Activated CD8-positive, alpha-beta memory T cell treated with anti-CD3 and anti-CD28 coated beads for 24 hours (primary cell): ENCODE measurements at regions not wholly inside any gene's neighbourhood (a gene's known extent, or its start where the extent isn't known, plus 50 kb on each side); places are given as distances from the start of the nearest gene placed in this dataset.

ENCODE experiments used
- DNase-seq: peaks from one replicate; pipeline ENCODE4 v3.0.0-alpha.2; 2020

- no peak for DNase-seq
These were observed 157.4 kb downstream of the ANKRD30B start for GRCh38 chr18:14905350-14905749.

- no peak for DNase-seq
These were observed 158.0 kb downstream of the ANKRD30B start for GRCh38 chr18:14905979-14906378.

GRCh38 chr18:14907420-14907819 lies 159.4 kb downstream of the ANKRD30B start:
- DNase-seq: no peak

- no peak for DNase-seq
These were observed 160.6 kb downstream of the ANKRD30B start for GRCh38 chr18:14908541-14908940.

- no peak for DNase-seq
These were observed 165.0 kb downstream of the ANKRD30B start for GRCh38 chr18:14912967-14913366.

- DNase-seq: no peak
These were observed 166.1 kb downstream of the ANKRD30B start for GRCh38 chr18:14914121-14914520.

- no peak for DNase-seq
These were observed 166.8 kb downstream of the ANKRD30B start for GRCh38 chr18:14914771-14915170.

DNA sequence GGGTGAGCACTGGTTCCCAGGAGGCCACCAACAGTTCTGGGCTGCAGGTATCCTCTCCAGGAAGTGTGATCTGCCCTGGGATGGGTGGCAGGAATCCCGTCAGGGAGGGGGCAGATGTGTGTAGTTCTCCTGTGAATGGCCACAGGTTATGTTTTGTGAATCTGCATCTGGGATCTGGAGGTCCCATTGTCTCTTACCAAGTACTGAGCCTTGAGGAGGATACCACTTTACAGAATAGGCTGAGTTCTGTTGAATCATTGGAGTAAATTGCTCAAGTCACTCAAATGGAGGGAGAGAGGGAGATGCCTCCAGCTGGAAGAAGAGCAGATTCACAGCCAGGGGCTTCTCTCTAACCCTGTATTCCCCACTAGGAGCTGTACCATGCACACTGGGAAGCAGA lies 168.2 kb downstream of the ANKRD30B start:
- no peak for DNase-seq

- DNase-seq: no peak
These were observed 168.9 kb downstream of the ANKRD30B start for GRCh38 chr18:14916851-14917250.

- no peak for DNase-seq
These were observed 169.3 kb downstream of the ANKRD30B start for GRCh38 chr18:14917311-14917710.

GRCh38 chr18:14919666-14920065 lies 171.7 kb downstream of the ANKRD30B start:
- no peak for DNase-seq

DNA sequence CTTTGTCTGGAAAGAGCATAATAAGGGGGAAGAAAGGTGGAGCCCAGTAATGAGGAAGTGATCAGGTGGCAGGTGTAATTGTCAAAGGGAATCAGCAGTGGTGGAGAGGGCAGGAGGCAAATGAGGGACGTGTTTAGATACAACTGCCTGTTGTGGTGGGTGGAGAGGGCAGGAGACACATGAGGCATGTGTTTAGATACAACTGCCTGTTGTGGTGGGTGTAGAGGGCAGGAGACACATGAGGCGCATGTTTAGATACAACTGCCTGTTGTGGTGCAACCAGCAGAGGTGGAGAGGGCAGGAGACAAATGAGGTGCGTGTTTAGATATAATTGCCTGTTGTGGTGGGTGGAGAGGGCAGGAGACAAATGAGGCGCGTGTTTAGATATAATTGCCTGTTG lies 173.1 kb downstream of the ANKRD30B start:
- DNase-seq: peak; percentile 7

- DNase-seq: no peak
These were observed 173.6 kb downstream of the ANKRD30B start for GRCh38 chr18:14921547-14921946.

- DNase-seq: peak; percentile 7
These were observed 174.1 kb downstream of the ANKRD30B start for GRCh38 chr18:14922031-14922430.

DNA sequence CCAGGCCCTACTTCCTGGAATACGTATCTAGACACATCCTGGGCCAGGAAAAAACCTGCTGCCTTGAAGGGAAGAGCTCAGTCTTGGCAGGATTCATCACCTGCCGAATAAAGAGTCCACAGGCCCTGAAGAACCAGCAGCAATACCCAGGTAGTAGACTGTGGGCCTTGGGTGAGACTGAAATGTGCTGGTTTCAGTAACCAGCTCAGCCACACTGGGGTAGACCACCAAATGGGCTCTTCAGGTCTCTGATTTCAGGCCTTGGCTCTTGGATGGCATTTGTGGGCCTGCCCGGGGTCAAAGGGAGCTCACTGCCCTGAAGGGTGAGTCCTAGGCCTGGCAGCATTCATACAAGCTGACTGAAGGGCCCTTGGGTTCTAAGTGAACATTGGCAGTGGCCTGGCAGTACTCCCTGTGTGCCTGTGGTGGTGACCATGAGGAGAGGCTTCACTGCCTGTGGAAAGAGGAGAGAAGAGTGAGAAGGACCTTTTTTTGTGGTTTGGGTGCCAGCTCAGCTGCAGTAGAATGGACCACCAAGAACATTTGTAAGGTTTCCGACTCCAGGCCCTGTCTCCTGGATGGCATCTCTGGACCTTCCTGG lies 175.1 kb downstream of the ANKRD30B start:
- DNase-seq: peak; percentile 32

GRCh38 chr18:14924226-14924625 lies 176.3 kb downstream of the ANKRD30B start:
- DNase-seq: peak; percentile 30

DNA sequence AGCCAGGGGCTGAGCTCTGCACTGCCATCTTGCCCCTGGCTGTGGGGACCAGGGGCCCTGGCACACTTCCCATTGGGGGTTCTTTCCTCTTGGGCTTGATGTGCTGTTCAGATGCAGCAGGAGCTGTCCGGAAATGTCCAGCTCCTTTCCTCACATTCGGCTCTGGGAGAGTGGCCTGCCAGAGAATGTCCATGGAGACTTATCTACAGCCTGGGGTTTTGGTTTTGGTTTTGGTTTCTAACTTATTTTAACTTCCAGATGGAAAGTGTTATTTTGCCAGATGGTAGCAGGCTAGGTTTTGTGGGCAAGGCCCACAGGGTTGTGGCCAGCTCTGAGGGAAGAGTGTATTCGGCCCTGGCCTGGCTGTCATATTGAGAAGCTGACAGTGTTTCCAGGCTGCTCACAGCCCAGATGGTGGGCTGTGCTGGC lies 177.3 kb downstream of the ANKRD30B start:
- no peak for DNase-seq

DNA sequence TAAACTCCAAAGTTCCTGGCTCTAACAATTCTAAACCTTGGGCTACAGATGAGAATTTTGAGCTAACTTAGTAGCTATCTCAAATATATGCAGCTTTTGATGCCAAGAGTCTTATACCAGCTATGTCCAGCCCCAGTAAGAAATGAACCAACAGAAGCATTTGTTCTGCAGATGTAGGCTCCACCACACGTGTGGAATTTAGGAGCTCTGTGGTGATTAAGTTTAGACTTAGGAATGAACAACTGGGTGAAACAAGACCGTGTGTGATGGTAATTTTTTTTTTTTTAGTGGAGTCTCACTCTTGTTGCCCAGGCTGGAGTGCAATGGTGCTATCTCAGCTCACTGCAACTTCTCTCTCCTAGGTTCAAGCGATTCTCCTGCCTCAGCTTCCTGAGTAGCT lies 179.7 kb downstream of the ANKRD30B start:
- no peak for DNase-seq

DNA sequence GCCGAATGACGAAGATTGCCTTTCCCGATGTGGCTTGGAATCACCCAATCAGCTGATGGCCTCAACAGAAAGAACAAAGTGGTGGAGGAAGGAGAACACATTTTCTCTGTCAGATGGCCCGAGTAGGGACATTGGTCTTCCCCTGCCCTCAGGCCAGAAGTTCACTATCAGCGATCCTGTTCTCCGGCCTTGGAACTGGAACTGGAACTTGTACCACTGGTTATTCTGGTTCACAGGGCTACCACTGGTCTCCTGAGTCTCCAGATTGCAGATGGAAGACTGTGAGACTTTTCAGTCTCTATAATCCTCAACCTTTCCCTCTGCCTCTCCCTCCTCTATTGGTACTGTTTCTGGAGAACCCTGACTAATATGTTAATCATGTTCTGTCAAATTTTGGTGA lies 180.4 kb downstream of the ANKRD30B start:
- DNase-seq: peak; percentile 5

DNA sequence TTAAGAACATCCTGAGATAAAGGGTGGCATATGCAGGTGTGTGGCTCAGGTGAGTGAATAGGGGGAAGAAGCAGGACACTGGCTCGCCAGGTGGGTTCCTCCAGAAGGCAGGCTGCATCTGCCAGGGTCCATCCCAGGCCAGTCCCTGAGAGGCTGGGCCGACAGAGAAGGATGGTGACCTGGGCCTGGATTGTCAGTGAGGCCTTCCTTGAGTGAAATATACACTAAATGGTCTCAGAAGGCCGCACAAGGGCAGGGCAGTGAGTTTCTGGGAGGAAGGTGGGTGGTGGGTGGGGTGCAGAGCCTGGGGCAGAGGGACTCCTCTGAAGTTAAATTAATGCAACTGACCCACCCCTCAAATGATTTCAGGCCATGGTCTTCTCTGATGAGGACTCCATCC lies 182.1 kb downstream of the ANKRD30B start:
- peak; percentile 38 for DNase-seq

GRCh38 chr18:14930576-14930975 lies 182.6 kb downstream of the ANKRD30B start:
- peak; percentile 13 for DNase-seq

DNA sequence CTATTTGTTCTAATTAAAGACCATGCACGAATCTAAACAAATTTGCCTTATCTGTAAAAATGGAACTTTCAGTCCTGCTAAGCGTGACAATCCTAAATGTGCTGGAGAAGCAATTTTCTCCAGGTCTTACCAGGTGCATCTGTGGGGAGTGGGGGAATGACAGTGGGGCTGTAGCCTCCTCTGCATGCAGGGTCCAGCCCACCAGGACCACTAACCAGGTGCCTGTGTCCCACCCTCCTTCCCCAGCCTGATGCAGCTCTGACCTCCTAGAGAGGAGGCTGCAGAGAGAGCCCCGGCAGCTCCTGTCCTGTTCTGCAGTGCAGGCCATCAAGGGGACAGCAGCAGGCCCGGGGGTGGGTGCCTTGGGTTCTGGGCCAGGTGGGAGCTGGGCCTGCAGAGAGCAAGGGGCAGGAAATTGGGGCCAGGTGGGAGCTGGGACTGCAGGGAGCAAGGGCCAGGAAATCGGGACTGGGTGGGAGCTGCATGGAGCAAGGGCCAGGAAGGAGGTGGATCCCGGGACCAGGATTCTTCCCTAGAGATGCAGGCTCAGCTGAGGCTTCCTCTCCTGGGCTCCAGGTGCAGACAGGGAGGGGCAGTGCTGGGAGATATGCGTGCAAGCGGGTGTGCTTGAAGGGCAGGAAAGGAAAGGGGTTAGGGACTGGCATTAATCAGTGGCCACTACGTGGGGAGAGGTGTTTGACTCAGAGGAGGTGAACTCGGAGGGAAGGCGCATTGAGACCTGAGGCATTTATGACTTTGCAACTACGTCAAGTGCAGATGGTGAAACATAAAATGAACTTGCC lies 185.3 kb downstream of the ANKRD30B start:
- DNase-seq: peak; percentile 21

DNA sequence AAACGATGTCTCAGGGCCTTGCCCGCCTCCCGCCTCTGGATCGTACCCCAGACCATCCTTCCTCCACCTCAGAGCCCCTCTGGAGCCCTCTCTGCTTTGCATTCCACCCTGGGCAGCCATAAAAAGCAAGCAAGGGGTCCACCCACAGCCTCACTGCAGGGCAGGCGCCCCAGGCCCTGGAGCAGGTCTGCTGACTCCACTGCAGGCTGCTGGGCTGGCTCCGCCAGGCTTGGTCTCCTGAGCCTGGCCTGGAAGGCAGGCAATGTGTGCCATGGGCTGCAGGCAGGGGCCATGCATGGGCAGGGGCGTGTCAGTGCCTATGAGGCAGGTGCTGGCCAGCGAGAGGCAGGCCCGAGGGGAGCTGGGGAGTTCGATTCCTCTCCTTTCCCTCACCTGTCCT lies 186.0 kb downstream of the ANKRD30B start:
- no peak for DNase-seq

DNA sequence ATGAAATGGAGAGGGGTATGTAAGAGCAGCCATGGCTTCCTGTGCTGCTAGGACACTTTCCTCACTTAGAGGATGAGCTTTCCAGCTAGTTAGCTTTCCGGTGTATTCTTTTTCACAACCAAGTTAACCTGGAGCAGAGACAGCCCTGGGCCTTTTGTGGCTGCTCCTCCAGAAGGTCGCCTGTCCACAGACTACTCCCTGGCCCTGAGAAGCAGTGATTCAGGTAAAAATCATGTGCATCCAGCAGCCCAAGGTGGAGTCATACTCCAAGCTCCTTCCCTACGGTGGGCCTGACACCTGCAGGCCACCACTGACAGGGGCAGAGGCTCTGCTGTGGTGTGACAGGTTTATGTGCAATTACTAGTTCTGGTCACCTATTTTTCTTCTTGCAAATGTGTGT lies 187.2 kb downstream of the ANKRD30B start:
- no peak for DNase-seq

DNA sequence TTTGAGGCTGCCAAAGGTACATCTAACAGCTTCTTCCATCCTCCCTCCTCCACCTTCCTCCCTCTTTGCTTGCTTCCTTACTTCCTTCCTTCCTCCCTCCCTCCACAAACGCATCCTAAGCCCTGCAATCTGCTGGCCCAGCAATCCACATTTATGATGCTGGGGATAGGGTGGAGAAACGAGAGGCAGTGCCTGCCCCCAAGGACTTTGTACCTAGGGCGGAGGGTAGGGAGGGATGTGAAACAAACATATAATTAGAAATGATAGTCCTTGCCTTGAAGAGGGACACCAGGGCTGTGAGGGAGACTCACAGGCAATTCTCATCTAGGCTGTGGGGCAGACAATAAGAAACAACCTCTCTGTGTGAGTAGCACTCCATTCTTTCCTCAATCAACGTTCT lies 188.3 kb downstream of the ANKRD30B start:
- no peak for DNase-seq
